KBM-7 (cell line): ENCODE measurements at regions not wholly inside any gene's neighbourhood (a gene's known extent, or its start where the extent isn't known, plus 50 kb on each side); places are given as distances from the start of the nearest gene placed in this dataset.

ENCODE experiments used
- DNase-seq: peaks from one replicate; pipeline ENCODE4 v3.0.0-alpha.2; 2015
- in situ Hi-C: fragments of 300-500 bp; cut with MboI; formaldehyde crosslinking; loops from 2 replicates; pipeline ENCODE4 v1.14.3; 2020; ENCODE audit warnings: low sequenced_read_pairs, low pct_unique_long_range_greater_than_20kb, mixed read lengths

DNA sequence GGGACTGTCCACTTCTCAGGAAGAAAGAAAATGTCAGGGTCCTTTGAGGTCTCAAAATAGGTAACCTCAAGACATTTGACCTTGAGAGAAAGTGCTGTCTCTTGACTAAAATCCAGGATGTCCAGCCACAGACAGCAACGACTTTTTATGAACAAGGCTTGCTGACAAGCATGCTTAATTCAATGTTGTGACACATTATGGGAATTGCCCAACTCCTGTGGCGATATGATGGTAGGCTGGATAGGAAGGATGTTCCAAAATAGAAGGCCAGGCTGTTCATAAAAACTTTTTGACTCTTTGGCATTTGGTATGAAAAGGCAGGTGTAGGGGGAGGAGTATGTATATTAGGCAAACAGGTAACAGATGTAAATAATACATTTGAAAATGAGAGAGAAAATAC lies 50.8 kb upstream of the EDNRA start:
- in situ Hi-C loops = no loop called here

More for the DNA sequence above, 50.8 kb upstream of the EDNRA start:
- no peak for DNase-seq
